Activated B cell treated with CpG ODN at 0.5 μM for 24 hours (primary cell): ENCODE measurements at regions not wholly inside any gene's neighbourhood (a gene's known extent, or its start where the extent isn't known, plus 50 kb on each side); places are given as distances from the start of the nearest gene placed in this dataset.
"Not testable (repeated sequence)": the region's sequence is repeated elsewhere in the genome, so short reads cannot be mapped to it uniquely, and the experiment has no call there.

ENCODE experiments used
- ATAC-seq: fragments of 200-7000 bp; cut with Tn5 transposase; one replicate; pipeline ENCODE4 v1.10.0; 2021; ENCODE audit warnings: low read depth, mild to moderate bottlenecking, moderate library complexity
- CTCF ChIA-PET: fragments of 350-600 bp; sonication (Branson Sonifier 250); formaldehyde crosslinking; loops from one replicate; lab custom pipeline; 2021; ENCODE audit warnings: antibody characterized with exemption; lab: Charles Lee
- POLR2A ChIA-PET: fragments of 350-600 bp; sonication (Branson Sonifier 250); formaldehyde crosslinking; loops from one replicate; lab custom pipeline; 2021; ENCODE audit warnings: antibody characterized with exemption; lab: Charles Lee
- DNase-seq: peaks from one replicate; pipeline ENCODE4 v3.0.0; 2022
- H3K27ac Mint-ChIP-seq: one replicate; pipeline ENCODE4 v1.8.0; 2020; ENCODE audit warnings: mixed read lengths
- H3K27me3 Mint-ChIP-seq: one replicate; pipeline ENCODE4 v1.8.0; 2021; ENCODE audit warnings: mixed read lengths
- H3K36me3 Mint-ChIP-seq: one replicate; pipeline ENCODE4 v1.8.0; 2021; ENCODE audit warnings: low read depth, mixed read lengths
- H3K4me1 Mint-ChIP-seq: one replicate; pipeline ENCODE4 v1.8.0; 2021; ENCODE audit warnings: mixed read lengths
- H3K4me3 Mint-ChIP-seq: one replicate; pipeline ENCODE4 v1.8.0; 2020; ENCODE audit warnings: mild to moderate bottlenecking, mixed read lengths
- H3K9me3 Mint-ChIP-seq: one replicate; pipeline ENCODE4 v1.8.0; 2020; ENCODE audit warnings: mixed read lengths
- intact Hi-C: fragments of 100-400 bp; cut with micrococcal nuclease; formaldehyde crosslinking; loops from one replicate; pipeline ENCODE4 v1.15.1; 2024
- TF ChIP-seq, protein P1 (sequence below): fragments of 200-600 bp; IDR thresholded peaks from one replicate; pipeline ENCODE4 v1.8.0; 2022; ENCODE audit warnings: antibody characterized with exemption, mild to moderate bottlenecking

GRCh38 chr9:33722359-33722675 lies 73.0 kb upstream of the PRSS3 start:
- H3K9me3 Mint-ChIP-seq: peaks cover 6% of the 10 kb centered on the region
- no peak overlapping the region for H3K4me3 Mint-ChIP-seq
- peaks cover 4% of the 10 kb centered on the region for H3K4me1 Mint-ChIP-seq
- DNase-seq (no peak), ATAC-seq (no peak)
- TF ChIP-seq, protein P1, sequence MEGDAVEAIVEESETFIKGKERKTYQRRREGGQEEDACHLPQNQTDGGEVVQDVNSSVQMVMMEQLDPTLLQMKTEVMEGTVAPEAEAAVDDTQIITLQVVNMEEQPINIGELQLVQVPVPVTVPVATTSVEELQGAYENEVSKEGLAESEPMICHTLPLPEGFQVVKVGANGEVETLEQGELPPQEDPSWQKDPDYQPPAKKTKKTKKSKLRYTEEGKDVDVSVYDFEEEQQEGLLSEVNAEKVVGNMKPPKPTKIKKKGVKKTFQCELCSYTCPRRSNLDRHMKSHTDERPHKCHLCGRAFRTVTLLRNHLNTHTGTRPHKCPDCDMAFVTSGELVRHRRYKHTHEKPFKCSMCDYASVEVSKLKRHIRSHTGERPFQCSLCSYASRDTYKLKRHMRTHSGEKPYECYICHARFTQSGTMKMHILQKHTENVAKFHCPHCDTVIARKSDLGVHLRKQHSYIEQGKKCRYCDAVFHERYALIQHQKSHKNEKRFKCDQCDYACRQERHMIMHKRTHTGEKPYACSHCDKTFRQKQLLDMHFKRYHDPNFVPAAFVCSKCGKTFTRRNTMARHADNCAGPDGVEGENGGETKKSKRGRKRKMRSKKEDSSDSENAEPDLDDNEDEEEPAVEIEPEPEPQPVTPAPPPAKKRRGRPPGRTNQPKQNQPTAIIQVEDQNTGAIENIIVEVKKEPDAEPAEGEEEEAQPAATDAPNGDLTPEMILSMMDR: no peak
- H3K36me3 Mint-ChIP-seq: no peaks in the 10 kb centered on the region
- H3K27ac Mint-ChIP-seq: no peak overlapping the region
- ChIA-PET CTCF (interaction anchor here (1.5 to 6.3 kb wide), 4 partner anchors 13 to 99 kb away, joined by 3 to 54 read pairs (median 4); no protein-coding TSS in a partner anchor), POLR2A (no interaction called here)
- H3K27me3 Mint-ChIP-seq: peaks cover 27% of the 10 kb centered on the region
- intact Hi-C loops: loop anchor here (1.0 to 5.0 kb wide), 2 partner anchors 45 to 98 kb away; no protein-coding TSS in a partner anchor

- ChIA-PET POLR2A (no interaction called here), CTCF (no interaction called here)
- intact Hi-C loops: no loop called here
- Mint-ChIP-seq H3K9me3 (peaks cover 10% of the 10 kb centered on the region), H3K4me3 (no peak overlapping the region), H3K27ac (no peak overlapping the region), H3K36me3 (no peaks in the 10 kb centered on the region), H3K27me3 (peaks cover 30% of the 10 kb centered on the region), H3K4me1 (no peaks in the 10 kb centered on the region)
- no peak for ATAC-seq
- DNase-seq: no peak
- TF ChIP-seq, protein P1: no peak
Measured at GRCh38 chr9:33728613-33729012, 66.7 kb upstream of the PRSS3 start.

DNA sequence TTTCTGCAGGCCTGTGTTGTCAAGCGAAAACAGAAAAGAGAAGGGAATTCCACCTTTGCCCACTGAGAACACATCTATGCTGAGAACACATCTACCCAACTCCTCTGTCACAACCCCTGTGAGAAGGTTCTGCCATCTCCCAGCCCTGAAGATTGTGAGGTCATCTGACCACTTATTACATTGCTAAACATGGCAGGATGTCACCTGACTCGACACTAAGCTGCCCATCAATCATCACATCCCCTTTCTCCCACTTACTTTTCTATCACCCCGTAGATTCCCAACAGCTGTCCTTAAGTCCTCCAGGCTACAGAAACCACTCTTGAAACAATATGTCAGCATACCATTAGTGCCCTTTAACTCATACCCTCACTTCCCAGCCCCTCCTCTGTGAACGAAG lies 64.2 kb upstream of the PRSS3 start:
- no peak overlapping the region for H3K4me3 Mint-ChIP-seq
- ATAC-seq (no peak), DNase-seq (no peak)
- H3K27ac Mint-ChIP-seq: no peak overlapping the region
- TF ChIP-seq, protein P1: no peak
- ChIA-PET CTCF (interaction anchor here (1.5 kb wide), 1 partner anchor 10 kb away, joined by 6 read pairs; no protein-coding TSS in a partner anchor), POLR2A (no interaction called here)
- H3K36me3 Mint-ChIP-seq: no peaks in the 10 kb centered on the region
- H3K27me3 Mint-ChIP-seq: peaks cover 35% of the 10 kb centered on the region
- H3K9me3 Mint-ChIP-seq: peaks cover 6% of the 10 kb centered on the region
- intact Hi-C loops: no loop called here
- no peaks in the 10 kb centered on the region for H3K4me1 Mint-ChIP-seq

DNA sequence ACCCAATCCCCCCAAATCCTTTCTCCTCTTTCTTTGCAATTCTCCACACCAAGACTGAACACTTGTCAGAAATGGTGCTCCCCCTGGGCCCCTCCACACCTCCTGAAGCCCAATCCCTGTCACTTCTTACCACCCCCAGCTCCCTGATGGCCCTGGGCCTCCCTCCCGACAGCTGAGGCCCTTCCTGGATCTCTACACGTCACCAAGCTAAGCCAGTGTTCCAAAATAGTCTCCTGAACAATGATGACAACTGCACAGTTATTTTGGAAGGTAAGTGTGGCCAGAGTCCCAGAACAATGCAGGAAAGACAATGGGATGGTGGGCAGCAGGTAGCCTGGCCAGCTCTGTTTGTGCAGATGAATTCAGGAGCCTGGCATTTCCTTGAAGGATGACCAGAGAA lies 63.7 kb upstream of the PRSS3 start:
- CTCF ChIA-PET: interaction anchor here (1.5 kb wide), 1 partner anchor 10 kb away, joined by 6 read pairs; no protein-coding TSS in a partner anchor
- DNase-seq (no peak), ATAC-seq (no peak)
- intact Hi-C loops: no loop called here
- POLR2A ChIA-PET: no interaction called here
- H3K27ac Mint-ChIP-seq: no peak overlapping the region
- H3K4me1 Mint-ChIP-seq: no peaks in the 10 kb centered on the region
- H3K36me3 Mint-ChIP-seq: no peaks in the 10 kb centered on the region
- peaks cover 35% of the 10 kb centered on the region for H3K27me3 Mint-ChIP-seq
- H3K4me3 Mint-ChIP-seq: no peak overlapping the region
- TF ChIP-seq, protein P1: no peak
- H3K9me3 Mint-ChIP-seq: peaks cover 5% of the 10 kb centered on the region

- ATAC-seq, CTCF ChIA-PET, H3K27ac Mint-ChIP-seq, H3K4me3 Mint-ChIP-seq, H3K9me3 Mint-ChIP-seq, DNase-seq, H3K4me1 Mint-ChIP-seq, H3K36me3 Mint-ChIP-seq, intact Hi-C loops, POLR2A ChIA-PET: not testable (repeated sequence)
- peaks cover 36% of the 10 kb centered on the region for H3K27me3 Mint-ChIP-seq
Measured at GRCh38 chr9:33734247-33734940, 61.0 kb upstream of the PRSS3 start.

DNA sequence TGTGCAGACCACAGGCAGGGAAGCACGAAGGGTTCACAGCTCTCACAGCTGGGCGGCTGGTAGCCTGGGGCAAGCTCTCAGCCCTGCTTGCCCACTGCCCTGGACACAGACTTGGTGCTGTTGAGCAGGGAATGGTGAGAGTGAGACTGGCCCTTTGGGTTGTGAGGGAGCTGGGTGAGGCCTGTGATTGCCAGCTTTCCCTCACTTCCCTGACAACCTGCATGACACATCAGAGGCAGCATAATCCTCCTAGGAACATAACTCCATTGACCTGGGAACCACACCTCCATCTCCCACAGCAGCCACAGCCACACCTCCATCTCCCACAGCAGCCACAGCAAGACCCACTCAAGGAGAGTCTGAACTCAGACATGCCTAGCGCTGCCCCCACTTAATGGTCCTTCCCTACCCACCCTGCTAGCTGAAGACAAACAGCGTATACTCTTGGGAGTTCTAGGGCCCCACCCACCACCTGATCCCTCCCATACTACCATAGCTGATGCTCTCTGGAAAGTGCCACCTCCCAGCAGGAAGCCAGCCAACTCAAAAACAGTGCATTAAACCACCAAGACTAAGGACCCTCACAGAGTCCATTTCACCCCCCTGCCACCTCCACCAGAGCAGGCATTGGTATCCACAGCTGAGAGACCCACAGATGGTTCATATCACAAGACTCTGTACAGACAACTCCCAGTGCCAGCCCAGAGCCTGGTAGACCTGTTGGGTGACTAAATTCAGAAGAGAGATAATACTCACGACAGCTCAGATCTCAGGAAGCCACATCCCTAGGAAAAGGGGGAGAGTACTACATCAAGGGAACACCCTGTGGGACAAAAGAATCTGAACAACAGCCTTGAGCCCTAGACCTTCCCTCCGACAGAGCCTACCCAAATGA lies 60.2 kb upstream of the PRSS3 start:
- H3K27me3 Mint-ChIP-seq: peaks cover 37% of the 10 kb centered on the region
- CTCF ChIA-PET, H3K4me1 Mint-ChIP-seq, intact Hi-C loops, H3K4me3 Mint-ChIP-seq, DNase-seq, H3K9me3 Mint-ChIP-seq, ATAC-seq, H3K36me3 Mint-ChIP-seq, H3K27ac Mint-ChIP-seq, POLR2A ChIA-PET: not testable (repeated sequence)
